Fibroblast of mammary gland (primary cell): ENCODE measurements at regions not wholly inside any gene's neighbourhood (a gene's known extent, or its start where the extent isn't known, plus 50 kb on each side); places are given as distances from the start of the nearest gene placed in this dataset.

Experiments
- DNase-seq: peaks from one replicate; pipeline ENCODE4 v3.0.0-alpha.2; 2010; ENCODE audit warnings: low read depth
- H3K4me3 ChIP-seq: 2 replicates; pipeline ENCODE4 v1.5.1; 2011; ENCODE audit warnings: low read depth, mild to moderate bottlenecking, low read length, moderate library complexity; ENCODE audit not compliant: control insufficient read depth
- CTCF ChIP-seq: conservative IDR thresholded peaks from 2 replicates; pipeline ENCODE4 v1.5.1; 2011; ENCODE audit warnings: low read depth, low read length, inconsistent platforms; ENCODE audit not compliant: control insufficient read depth, insufficient read depth

- H3K4me3 ChIP-seq = no peak overlapping the region
- DNase-seq = peak; percentile 42
- TF ChIP-seq CTCF = peak; percentile 59
Measured at GRCh38 chr4:128379860-128380259, 92.2 kb upstream of the PGRMC2 start.

- DNase-seq = no peak
- H3K4me3 ChIP-seq = no peak overlapping the region
- TF ChIP-seq CTCF = no peak
Measured at GRCh38 chr4:128378668-128379067, 91.1 kb upstream of the PGRMC2 start.

GRCh38 chr4:128376958-128377357 is 89.3 kb upstream of the PGRMC2 start:
- no peak for DNase-seq
- no peak for TF ChIP-seq CTCF
- H3K4me3 ChIP-seq = no peak overlapping the region

GRCh38 chr4:128376303-128376702 is 88.7 kb upstream of the PGRMC2 start:
- H3K4me3 ChIP-seq = no peak overlapping the region
- no peak for TF ChIP-seq CTCF
- no peak for DNase-seq

- no peak for TF ChIP-seq CTCF
- no peak for DNase-seq
- H3K4me3 ChIP-seq = no peak overlapping the region
Measured at GRCh38 chr4:128373628-128374027, 86.0 kb upstream of the PGRMC2 start.

- no peak for DNase-seq
- H3K4me3 ChIP-seq = no peak overlapping the region
- no peak for TF ChIP-seq CTCF
Measured at GRCh38 chr4:128371876-128372275, 84.3 kb upstream of the PGRMC2 start.
